ENCODE measurements at regions not wholly inside any gene's neighbourhood (a gene's known extent, or its start where the extent isn't known, plus 50 kb on each side); places are given as distances from the start of the nearest gene placed in this dataset.

GRCh38 chr12:93319523-93320050 is 58.1 kb upstream of the NUDT4 start:
- intact Hi-C loops (cut with DNase I), result no loop called here
- no peak for DNase-seq (ENCODE audit: low spot score)

GRCh38 chr12:93322784-93323183 is 54.9 kb upstream of the NUDT4 start:
- no peak for DNase-seq (ENCODE audit: low spot score)
- intact Hi-C loops (cut with DNase I), result loop anchor here in 1 of 2 donors (1.0 kb wide), 1 partner anchor 42 kb away; no protein-coding TSS in a partner anchor

GRCh38 chr12:93323625-93324329 is 53.9 kb upstream of the NUDT4 start:
- DNase-seq (ENCODE audit: low spot score), result no peak
- intact Hi-C loops (cut with DNase I), result no loop called here

- intact Hi-C loops (cut with DNase I), result no loop called here
- DNase-seq (ENCODE audit: low spot score), result no peak
These were observed 51.9 kb upstream of the NUDT4 start for GRCh38 chr12:93325855-93326254.
